GM21528 (cell line): ENCODE measurements at regions not wholly inside any gene's neighbourhood (a gene's known extent, or its start where the extent isn't known, plus 50 kb on each side); places are given as distances from the start of the nearest gene placed in this dataset.
"Not testable (repeated sequence)": the region's sequence is repeated elsewhere in the genome, so short reads cannot be mapped to it uniquely, and the experiment has no call there.

Experiments used
- ATAC-seq: cut with Tn5 transposase; IDR thresholded peaks from one replicate; pipeline ENCODE4 v1.9.1; 2021; ENCODE audit warnings: mild to moderate bottlenecking, moderate library complexity; ENCODE audit not compliant: unreplicated experiment, low FRiP score

DNA sequence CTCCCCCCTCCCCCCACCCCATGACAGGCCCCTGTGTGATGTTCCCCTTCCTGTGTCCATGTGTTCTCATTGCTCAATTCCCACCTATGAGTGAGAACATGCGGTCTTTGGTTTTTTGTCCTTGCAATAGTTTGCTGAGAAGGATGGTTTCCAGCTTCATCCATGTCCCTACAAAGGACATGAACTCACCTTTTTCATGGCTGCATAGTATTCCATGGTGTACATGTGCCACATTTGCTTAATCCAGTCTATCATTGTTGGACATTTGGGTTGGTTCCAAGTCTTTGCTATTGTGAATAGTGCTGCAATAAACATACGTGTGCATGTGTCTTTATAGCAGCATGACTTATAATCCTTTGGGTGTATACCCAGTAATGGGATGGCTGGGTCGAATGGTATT is 712.4 kb downstream of the JRKL start:
- ATAC-seq = not testable (repeated sequence)

DNA sequence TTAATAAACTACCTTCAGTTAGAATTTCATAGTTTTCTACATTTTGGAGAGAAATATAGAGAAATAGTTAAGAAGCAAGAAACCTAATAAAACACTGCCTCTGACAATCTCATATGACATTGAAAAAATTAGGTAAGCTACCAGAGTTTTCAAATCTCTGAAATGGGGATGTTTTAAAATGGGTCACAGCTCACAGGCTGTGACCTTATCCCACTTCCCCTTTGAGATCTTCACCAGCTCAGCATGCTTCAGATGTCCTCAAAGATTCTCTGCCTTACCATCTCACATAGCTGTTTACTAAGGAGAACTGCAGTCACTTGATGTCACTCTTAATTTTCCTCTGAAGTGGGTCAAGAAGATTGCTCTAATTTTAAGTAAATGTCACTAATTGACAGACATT is 717.8 kb downstream of the JRKL start:
- no peak for ATAC-seq

DNA sequence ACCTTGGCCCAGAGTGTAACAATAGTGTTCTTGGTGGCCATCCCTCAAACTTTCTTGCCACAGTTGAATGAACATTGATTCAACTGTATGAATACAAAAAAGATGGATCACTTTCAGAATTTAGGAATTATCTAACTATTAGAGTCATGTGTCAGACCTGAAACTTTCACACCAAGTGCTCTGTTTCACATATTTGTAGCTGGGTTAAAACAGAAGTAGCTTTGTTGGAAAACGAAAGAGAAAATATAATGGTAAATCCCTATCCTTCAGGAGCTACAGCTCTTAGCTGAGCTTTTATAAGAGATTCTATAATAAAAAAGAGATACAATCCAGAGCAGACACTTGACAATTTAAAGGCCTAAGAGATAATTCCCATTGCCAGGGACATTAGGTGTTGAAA is 719.3 kb downstream of the JRKL start:
- no peak for ATAC-seq

DNA sequence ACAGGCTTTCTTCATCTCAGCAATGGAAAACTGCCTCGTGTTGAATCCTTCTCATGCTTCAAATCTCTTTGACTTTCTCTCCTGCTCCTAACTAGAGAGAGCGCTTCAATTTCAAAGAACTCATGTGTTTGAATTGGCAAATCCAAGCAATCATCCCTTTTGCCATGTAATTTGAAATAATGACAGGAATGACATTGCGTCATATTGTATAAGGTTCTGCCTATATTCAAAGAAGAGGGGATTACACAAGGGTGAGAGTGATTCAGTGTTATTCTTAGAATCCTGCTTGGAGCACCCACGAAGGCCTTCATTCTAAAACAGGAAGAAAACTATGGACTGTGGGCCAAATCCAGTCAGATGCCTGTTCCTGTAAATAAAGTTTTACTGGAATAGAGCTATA is 720.6 kb downstream of the JRKL start:
- no peak for ATAC-seq

DNA sequence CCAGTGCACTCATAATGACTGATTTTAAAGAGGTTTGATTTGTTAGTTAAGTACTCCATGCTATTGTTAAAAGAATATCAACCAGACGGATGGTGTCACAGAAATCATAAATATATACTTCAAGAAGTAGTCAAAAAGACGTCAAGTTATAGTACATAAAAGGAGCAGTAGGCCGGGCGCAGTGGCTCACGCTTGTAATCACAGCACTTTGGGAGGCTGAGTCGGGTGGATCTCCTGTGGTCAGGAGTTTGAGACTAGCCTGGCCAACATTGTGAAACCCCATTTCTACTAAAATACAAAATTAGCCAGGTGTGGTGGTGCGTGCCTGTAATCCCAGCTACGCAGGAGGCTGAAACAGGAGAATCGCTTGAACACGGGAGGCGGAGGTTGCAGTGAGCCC is 721.7 kb downstream of the JRKL start:
- ATAC-seq = no peak

DNA sequence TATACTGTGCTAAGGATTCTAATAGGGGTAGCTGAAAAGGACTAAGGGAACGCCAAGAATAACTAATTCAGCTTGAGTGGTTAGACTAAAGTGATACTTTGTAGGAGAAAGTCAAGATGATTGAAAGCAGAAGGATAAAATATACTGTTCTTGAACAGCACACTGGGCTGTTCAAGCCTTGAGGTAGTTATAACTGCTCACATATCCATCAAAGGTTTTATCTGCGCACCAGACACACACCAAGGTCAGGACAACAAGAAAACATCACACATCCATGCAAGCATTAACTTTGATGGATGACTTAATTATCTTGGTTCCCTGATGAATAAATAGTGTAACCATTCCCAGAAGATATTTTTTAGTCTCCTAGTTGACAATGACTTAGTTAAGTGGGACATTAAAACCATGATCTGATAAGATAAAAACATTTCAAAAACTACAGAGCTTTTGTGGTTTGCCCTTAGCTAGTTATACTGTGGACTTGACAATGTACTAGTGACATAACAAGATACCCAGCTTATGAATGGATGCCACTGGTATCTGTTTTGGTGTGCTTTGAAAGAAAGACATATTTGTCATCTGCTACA is 728.9 kb downstream of the JRKL start:
- ATAC-seq = no peak

DNA sequence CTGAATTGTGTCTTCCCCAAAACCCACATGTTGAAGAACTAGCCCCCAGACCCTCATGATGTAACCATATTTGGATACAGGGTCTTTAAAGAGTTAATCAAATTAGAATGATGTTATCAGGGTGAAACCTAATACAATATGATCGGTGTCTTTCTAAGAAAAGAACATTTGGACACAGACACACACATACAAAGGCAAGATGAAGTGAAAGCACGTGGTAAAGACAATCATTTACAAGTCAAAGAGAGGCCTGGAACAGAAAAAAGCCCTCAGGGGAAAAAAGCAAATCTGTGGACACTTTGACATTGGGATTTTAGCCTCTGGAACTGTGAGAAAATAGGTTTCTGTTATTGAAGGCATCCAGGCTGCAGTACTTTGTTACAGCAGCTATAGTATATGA is 733.4 kb downstream of the JRKL start:
- no peak for ATAC-seq

DNA sequence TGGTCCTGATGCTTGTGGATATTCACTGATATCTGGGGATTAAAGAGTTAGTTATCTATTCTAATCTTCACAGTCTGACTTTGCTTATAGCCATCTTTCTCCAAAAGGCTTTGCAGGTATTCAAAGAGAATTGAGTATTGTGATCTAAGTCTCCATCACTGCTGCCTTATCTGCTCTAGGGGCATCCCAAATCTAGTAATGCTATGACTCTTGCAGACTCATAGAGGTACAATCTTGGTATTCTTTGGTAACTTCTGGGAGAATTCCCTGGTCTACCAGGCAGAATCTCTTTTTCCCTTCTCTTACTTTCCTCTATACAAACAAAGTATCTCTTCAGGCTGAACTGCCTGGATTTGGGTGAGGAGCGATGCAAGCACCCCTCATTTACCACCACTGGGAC is 746.3 kb downstream of the JRKL start:
- ATAC-seq = no peak

DNA sequence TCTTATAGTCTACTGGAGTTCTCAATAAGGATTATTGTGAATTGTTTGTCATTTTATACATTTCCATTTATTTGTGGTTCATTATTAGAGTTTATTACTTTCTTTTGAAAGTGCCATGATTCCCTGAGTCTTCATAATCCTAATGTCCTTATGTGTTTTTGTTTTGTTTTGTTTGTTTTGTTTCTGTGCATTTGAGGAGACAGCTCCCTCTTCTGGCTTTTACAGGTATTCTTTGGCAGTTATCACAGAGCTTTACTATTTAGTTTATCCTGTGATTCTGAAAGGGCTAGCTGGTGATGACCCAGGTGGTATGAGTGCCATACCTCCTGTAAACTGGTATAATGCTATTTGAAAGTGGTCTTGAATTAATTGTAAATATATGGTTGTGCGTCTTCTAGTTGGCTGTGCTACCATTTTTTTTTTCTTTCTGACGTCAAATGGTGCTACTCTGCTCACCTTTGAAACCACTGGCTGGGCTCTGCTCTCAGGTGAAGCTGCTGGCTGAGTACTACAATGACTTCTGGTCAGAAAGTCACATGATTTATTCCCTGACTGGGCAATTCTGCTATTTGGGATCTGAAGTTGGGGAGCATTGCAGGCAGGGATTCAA is 751.2 kb downstream of the JRKL start:
- ATAC-seq = no peak

DNA sequence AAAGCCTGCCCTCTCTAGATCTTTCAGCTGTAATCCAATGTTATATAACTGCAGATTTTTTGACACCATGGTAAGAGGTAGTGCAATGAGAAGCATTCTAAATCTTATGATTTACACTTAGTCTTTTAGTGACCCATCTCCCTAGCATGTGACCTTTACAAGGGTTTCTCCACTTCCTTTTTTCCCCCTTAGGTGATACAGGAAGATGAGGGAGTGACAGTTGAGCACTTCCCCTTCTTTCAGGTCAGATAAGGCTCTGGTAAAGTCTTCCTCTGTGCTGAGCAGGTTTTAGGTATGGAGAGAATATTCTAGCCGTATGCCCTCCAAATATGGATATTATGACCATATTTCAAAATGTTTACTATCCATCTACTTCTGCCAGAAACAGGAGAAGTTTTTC is 753.6 kb downstream of the JRKL start:
- no peak for ATAC-seq

DNA sequence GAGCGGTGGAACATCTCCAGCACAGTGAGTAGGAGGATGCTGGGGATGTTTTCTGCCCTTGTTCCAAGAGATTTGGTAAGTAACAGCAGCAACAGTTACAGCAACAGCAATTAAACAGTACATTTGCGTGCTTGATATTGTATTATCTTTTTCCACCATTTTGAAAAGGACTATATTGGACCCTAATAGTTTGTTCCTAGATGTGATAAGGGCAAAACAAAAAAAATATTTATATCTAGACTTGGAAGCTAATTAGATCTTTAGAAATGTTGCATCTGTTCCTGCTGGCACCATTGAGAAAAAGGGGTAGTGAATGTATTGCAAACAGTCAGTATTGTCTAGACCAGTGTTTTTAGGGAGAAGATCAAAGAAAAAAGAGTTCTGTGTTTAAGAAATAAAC is 759.9 kb downstream of the JRKL start:
- no peak for ATAC-seq

DNA sequence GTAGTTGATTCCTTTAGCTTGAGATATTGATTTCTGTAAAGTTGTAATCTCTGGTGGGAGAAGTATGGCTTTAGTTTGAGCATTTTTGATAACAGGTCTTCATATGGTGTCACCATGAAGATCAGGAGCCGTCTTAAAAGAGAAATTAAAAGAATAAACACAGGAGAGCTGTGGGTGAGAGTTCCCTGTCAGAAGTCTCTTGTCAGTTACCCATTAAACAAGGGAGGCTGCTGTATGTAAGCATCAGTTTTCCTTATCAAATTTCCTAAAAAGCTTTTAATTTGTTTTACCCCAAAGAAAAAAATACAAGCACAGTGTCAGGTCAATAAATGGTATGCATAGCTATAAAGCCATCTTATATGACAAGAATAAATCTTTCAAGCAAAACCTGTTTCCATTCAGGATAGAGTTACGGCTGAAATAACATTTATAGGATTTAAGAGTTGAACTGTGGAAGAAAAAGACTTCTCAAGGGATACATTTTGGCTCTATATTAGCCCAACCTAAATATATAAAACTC is 767.5 kb downstream of the JRKL start:
- ATAC-seq = no peak

DNA sequence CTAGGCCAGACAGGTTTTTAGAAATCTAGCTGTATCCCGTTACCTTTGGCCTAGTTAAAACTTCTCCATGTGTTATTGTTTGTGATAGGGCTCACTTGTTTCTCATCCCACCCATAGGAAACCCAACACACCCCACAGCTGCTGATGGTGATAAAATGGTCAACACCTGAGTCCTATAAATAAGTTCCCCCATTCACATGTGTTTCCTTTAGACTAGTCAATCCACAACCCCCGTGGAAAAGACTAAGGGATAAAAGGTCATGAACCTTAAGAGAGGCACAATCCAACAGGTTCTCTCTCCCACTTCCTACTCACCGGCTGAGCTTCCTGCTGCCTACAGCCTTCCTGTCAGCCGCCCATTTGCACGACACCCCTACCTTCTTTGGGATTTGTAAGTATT is 768.4 kb downstream of the JRKL start:
- ATAC-seq = no peak

DNA sequence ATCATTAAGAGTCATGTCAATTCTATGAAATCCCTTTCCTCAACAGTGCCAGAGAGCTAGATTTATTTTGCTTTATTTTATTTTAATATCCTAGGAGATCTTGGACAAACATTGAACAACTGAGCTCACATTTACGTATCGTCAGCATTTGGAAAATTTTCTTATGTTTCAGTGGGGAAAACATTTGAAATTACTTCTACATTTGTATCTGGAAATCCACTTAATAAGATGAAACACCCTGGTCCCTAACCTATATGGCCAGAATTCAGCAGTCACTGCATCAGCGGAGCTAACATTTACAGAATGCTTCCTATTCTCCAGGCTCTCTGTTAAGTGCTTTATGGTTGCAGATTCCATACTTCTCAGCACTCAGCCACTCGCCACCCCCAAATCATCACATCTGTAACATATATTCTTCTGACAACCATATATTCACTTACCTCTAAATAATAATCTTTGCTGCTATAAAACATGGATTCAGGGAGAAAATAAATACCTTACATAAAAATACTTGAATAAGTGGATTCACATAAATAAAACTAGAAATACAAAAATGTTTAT is 773.9 kb downstream of the JRKL start:
- ATAC-seq = no peak

DNA sequence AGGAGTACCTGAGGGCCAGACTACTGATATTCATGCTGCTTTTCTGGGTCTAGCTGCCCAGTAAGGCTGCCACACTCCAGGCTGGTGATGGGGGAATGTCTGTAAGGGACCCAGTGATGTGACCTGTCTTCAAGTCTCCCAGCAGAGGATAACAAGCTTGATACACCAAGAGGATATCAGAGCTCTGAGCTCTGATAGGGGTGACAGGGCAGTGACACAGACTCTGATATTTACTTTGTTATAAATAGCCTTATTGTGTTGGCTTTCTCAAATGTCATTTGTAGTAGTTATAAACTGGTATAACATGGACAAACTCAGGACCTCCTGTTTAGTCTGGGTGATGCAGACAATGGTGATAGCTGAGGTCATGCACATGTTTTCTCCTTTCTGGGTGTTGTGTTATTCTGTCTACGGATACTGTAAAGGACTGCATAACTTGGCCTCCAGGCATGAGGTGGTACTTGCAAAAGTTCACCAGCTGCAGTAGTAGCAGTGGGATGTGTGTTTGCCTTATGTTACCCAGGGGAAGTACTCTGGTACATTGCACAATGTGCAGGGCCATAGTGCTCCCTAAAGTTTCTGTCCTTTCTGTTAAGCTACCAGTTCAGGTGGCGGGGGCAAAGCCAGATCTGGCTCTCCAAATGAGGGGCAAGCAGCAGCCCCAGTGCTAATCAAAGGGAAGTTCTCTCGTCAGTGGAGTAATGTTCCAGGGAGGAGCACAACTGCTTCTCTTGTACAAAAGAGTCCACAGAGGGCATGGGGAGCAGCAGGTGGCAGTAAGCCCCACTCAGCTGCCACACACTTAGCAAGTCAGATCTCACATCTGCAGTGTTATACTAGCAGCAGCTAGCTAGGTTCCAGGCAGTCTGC is 812.2 kb downstream of the JRKL start:
- no peak for ATAC-seq

DNA sequence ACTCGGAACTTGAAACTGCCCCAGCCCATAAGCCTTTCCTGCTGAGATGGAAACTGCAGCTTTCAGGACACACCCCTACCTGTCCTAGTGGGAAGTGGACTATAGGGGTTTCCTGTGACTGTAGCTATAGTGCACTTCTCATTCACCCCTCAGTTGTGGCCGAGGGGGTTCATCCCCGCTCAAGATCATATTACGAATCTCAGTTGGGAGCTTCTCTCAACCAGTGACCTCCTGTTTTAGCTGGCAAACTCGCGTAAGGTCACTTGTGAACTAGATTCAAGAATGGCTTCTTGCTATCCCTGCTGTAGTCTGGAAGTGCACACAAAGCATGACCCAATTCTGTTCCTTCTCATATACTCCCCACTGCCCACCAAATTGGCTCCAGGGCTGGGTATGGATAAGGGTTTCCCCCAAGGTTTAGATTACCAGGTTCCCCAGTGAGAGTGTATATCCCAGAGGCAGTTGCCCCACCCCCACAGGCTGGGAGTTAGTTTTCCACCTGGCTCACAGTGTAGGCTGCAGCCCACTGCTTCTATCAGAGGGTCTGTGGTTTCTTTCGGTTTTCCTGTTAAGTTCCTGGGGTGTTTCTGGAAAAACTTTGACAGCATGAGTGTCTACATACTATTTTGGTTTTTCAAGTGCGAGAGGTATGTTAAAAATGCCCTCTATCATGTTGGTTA is 812.9 kb downstream of the JRKL start:
- ATAC-seq = no peak

DNA sequence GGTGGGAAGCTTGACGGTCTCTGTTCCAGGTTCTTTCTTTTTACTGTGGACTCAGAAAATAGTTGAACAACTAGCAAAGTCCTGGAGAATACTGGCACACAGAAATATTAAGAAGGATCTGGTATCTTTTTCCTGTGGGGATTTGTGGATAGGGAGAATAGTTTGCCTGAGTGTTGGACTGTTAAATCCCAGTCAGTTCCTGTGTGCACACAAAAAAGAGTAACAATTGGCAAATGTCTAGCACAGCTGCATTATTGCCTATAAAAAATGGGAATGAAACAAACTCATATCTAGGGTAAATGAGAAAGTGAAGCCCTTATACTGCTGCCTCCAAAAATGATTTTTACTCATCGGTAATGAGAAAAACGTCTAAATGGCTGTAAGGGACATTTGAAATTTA is 828.2 kb downstream of the JRKL start:
- no peak for ATAC-seq

DNA sequence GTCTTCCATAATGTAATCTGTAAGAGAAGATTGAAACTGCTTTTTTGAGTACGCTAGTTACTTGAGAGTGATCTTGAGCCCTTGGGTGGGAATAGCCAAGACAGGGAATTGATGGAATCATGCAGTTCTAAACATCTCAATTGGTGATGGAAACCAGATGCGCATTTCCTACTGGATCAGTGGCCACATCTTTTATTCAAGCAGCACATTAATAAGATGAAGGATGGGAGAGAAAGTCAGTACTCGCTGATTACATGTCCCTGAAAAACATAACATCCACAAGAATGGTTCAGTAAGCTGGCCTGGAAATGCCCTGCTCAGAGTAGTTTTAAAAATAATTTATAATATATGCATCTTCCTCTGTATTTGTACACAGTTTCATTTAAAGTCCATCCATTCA is 833.8 kb downstream of the JRKL start:
- no peak for ATAC-seq

DNA sequence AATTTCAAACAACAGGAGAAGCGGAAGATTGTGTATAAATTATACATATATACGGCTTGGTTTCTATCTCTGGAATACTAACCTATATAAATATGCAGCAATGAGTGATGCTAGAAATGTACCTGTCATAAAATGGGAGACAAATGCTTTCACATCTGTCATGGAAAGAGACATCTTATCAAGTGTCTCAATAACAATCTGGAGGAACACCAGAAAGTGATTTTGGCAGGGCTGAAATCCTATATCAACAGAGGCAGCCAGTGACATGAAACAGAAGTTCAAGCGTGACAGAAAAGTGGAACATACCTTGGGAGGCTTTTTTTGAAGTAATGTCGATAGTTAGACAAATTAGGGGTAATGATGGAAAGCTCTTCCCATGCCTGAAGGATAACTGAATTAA is 834.6 kb downstream of the JRKL start:
- no peak for ATAC-seq

DNA sequence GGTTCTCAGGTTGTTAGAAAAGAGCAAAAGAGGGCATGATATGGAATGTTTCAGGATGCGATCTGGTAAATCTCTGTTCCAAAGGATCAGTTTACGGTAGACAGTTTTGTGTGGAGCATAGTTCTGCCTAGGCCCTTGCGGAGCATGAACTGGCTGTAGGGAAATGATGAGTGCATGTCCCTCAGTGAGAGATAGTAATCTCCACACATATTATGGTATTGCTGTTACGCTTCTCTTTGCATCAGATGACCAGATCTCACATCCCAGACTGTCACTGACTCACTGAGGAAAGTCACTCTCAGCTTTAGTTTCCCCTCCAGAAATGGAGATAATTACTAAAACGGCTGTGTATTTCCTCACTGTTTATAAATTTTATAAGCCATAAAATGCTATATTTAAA is 836.0 kb downstream of the JRKL start:
- ATAC-seq = no peak

DNA sequence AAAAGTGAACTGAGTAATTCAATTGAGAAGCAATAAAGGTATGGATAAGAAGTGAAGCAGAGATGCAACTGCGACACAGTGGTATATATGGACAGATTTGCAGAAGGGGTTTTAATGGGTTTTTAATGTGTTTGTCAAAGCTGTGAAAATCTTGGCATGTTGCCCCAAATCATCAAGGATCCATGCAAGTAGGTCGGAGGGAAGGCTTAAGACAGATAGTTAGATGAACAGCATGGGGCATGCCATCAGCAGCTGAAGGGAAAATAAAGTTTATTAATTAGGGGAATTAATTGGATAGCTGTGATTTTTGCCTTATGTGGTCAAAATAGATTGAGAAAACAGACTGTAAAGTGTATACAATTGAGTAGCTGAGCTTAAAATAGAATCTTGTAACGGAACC is 840.1 kb downstream of the JRKL start:
- ATAC-seq = no peak
